Left ventricle myocardium inferior (tissue), 1 donor: ENCODE measurements at regions not wholly inside any gene's neighbourhood (a gene's known extent, or its start where the extent isn't known, plus 50 kb on each side); places are given as distances from the start of the nearest gene placed in this dataset.

Source experiments
- DNase-seq: peaks from one replicate; pipeline ENCODE4 v3.0.0-alpha.2; 2020
- H3K27ac ChIP-seq: fragments of 200-600 bp; replicated peaks from 2 replicates; pipeline ENCODE4 v1.8.0; 2021
- H3K27me3 ChIP-seq: fragments of 200-600 bp; 2 replicates; pipeline ENCODE4 v1.8.0; 2021; ENCODE audit warnings: low read depth
- H3K36me3 ChIP-seq: fragments of 200-600 bp; 2 replicates; pipeline ENCODE4 v1.8.0; 2021
- H3K4me1 ChIP-seq: fragments of 200-600 bp; 2 replicates; pipeline ENCODE4 v1.8.0; 2021
- H3K4me3 ChIP-seq: fragments of 200-600 bp; 2 replicates; pipeline ENCODE4 v1.8.0; 2021; ENCODE audit warnings: mild to moderate bottlenecking, moderate library complexity
- H3K9me3 ChIP-seq: fragments of 200-600 bp; replicated peaks from 2 replicates; pipeline ENCODE4 v1.8.0; 2021
- CTCF ChIP-seq: fragments of 200-600 bp; IDR thresholded peaks from 2 replicates; pipeline ENCODE4 v1.8.0; 2021; ENCODE audit warnings: antibody characterized with exemption, mild to moderate bottlenecking, borderline replicate concordance
- intact Hi-C: fragments of 100-400 bp; cut with micrococcal nuclease; formaldehyde crosslinking; loops from one replicate; pipeline ENCODE4 v1.11.0; 2022
- donor health status: DM: no; HTN: yes; CAD: no; lungs with severe emphysema.

- Histone ChIP-seq H3K36me3 (no peaks in the 10 kb centered on the region), H3K27me3 (no peaks in the 10 kb centered on the region), H3K9me3 (no peaks in the 10 kb centered on the region), H3K4me3 (no peak overlapping the region), H3K27ac (no peak overlapping the region), H3K4me1 (peaks cover 5% of the 10 kb centered on the region)
- intact Hi-C loops: no loop called here
- DNase-seq: no peak
- no peak for TF ChIP-seq CTCF
Measured at GRCh38 chr9:2288309-2288708, 273.2 kb downstream of the SMARCA2 start.

- no peak overlapping the region for H3K4me3 ChIP-seq
- no peaks in the 10 kb centered on the region for H3K27me3 ChIP-seq
- H3K36me3 ChIP-seq: no peaks in the 10 kb centered on the region
- no peak for TF ChIP-seq CTCF
- no peak overlapping the region for H3K27ac ChIP-seq
- no peaks in the 10 kb centered on the region for H3K9me3 ChIP-seq
- intact Hi-C loops: no loop called here
- peaks cover 5% of the 10 kb centered on the region for H3K4me1 ChIP-seq
- no peak for DNase-seq
Measured at GRCh38 chr9:2289263-2289662, 274.1 kb downstream of the SMARCA2 start.

- peaks cover 5% of the 10 kb centered on the region for H3K4me1 ChIP-seq
- H3K27ac ChIP-seq: no peak overlapping the region
- no peak for DNase-seq
- intact Hi-C loops: no loop called here
- no peaks in the 10 kb centered on the region for H3K36me3 ChIP-seq
- no peak for TF ChIP-seq CTCF
- no peak overlapping the region for H3K4me3 ChIP-seq
- no peaks in the 10 kb centered on the region for H3K9me3 ChIP-seq
- H3K27me3 ChIP-seq: no peaks in the 10 kb centered on the region
Measured at GRCh38 chr9:2290382-2290781, 275.2 kb downstream of the SMARCA2 start.

- Histone ChIP-seq H3K4me1 (peaks cover 5% of the 10 kb centered on the region), H3K36me3 (no peaks in the 10 kb centered on the region), H3K4me3 (no peak overlapping the region), H3K9me3 (no peaks in the 10 kb centered on the region), H3K27me3 (no peaks in the 10 kb centered on the region), H3K27ac (no peak overlapping the region)
- intact Hi-C loops: no loop called here
- DNase-seq: no peak
- TF ChIP-seq CTCF: no peak
Measured at GRCh38 chr9:2291980-2292704, 277.0 kb downstream of the SMARCA2 start.

GRCh38 chr9:2292733-2293132 is 277.6 kb downstream of the SMARCA2 start:
- intact Hi-C loops: no loop called here
- Histone ChIP-seq H3K4me1 (peaks cover 5% of the 10 kb centered on the region), H3K27me3 (no peaks in the 10 kb centered on the region), H3K4me3 (no peak overlapping the region), H3K9me3 (no peaks in the 10 kb centered on the region), H3K36me3 (no peaks in the 10 kb centered on the region), H3K27ac (no peak overlapping the region)
- DNase-seq: no peak
- TF ChIP-seq CTCF: no peak
